ENCODE measurements at regions not wholly inside any gene's neighbourhood (a gene's known extent, or its start where the extent isn't known, plus 50 kb on each side); places are given as distances from the start of the nearest gene placed in this dataset.

DNA sequence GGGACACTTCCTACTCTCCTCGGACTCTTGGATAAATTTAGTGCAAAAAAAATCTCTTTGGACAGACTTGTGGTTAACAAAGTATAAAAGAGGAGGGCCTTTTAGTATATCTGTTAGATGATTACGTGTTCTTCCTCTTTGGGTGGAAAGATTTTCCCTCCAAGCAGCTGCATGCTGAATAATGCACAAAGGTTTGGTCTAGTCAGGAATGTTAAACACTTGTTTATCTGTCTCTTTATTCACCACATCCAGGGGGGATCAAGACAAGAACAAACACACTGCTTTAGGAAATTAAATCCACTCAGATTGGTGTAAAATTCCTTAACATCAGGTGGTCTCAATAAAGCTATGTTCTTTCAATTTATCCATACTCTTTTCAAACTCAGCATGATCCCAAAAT, 260.9 kb upstream of the CHD6 start:
- no peak for DNase-seq

DNA sequence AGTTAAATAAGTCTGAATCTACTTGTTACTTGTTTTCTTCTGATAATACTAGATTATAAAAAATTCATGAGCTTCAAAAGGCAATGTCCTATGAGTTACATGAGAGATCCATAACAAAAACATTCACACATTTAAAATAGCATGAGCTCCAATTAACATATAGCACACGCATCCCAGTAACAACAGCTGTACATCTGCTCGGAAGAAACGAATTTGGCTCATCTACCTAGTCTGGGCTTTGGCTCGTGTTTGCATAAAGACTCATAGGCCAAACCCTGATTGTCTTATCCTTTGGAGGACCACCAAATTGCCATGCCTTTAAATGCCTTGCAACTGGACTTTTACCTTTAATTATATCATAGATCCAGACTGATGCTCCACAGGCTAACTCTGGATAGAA, 259.7 kb upstream of the CHD6 start:
- DNase-seq = no peak

DNA sequence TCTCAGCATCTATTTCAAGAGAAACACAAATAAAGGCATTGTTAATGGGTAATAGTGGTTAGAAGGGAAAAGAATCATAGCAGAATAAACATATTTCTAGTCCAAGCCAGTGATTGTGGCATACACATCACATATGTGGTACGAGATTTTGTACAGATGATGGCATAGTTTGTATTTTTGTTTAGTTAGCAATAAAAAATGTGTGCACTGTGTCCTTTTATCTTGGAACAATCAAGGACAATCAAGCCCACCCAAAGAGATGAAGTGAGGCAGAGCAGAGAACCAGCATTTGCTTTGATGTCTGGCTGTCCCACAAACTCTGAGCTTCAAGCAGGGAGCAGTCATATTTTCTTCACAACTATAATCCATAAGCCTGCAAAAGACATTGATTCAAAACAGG, 256.5 kb upstream of the CHD6 start:
- DNase-seq = no peak

GRCh38 chr20:41872930-41873329, 254.8 kb upstream of the CHD6 start:
- no peak for DNase-seq

DNA sequence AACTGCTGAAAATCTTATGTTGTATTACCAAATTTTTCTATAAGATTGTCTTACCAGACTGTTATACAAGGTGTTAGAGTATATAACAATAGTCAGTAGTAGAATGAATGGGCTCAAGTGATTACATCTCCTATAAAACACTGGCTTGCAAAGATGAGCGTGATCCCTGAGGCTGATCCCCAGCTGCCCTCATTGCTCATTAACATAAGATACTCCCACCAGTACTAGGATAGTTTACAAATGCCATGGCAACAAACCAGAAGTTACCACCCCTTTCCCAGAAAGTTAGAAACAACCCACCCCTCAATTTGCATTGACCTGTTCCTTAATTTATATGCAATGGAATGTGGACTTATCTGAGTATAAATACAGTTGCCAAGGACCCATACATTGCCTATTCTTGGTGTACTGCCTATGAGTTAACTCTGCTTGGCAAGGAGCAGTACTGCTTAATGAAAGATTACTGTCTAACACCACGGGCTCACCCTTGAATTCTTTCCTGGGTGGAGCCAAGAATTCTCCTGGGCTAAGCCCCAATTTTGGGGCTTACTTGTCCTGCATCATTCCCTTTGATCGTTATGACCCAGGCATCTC, 252.8 kb upstream of the CHD6 start:
- DNase-seq = no peak

GRCh38 chr20:41869261-41869660, 251.1 kb upstream of the CHD6 start:
- DNase-seq = no peak

DNA sequence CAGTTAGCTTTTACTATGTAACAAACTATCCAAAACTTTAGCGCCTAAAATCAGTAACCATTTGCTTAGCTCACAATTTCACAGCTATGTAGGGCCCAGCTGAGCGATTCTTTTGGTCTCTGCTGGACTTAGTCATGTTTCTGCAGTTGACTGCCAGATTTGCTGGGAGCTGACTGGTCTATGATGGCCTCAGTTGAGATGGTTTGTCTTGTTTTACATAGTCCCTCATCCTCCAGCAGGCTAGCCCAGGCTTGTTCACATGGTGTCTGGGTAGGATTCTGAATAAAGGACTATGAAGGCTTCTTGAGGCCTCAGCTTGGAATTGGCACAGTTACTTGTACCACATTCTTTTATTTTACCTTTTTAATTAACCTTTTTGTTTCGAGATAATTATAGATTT, 247.8 kb upstream of the CHD6 start:
- DNase-seq = no peak

DNA sequence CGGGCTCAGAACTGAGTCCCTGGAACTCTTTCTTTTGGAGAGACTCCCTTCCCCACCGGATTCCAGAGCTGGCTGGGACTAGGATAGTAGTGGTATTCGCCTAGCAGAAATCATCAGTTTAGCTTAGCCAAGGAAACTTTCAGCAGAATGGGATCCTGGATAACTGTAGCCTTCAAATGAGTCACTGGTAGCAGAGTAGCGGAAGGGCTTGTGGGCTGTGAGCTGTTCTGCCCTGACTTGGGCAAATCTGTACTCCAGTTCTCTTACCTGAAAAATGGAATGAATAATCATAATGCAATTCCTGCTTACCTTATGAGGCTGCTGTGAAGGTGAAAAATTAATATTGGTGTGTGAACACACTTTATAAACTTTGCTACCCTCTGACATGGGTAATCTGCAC, 244.3 kb upstream of the CHD6 start:
- DNase-seq = no peak

- no peak for DNase-seq
Observed at GRCh38 chr20:41861772-41862422, 243.7 kb upstream of the CHD6 start.

DNA sequence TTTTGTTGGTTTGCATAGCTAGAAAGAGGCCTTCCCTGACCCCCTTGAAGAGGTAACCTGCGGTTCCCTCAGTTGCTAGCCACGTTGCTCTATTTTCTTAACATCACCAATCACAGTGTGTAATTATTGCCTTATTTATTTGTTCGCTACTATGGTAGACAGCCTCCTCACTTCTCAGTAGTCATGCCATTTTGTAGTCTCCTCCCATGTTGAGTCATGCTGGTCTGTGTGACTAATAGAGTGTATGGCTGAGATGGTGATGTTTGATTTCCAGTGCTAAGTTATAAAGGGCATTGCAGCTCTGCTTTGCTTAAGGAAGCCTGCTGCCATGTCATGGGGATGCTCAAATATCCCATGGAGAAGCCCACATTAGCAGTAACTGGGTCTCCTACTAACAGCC, 236.6 kb upstream of the CHD6 start:
- no peak for DNase-seq

- DNase-seq = no peak
Observed at GRCh38 chr20:41853806-41854205, 235.6 kb upstream of the CHD6 start.

DNA sequence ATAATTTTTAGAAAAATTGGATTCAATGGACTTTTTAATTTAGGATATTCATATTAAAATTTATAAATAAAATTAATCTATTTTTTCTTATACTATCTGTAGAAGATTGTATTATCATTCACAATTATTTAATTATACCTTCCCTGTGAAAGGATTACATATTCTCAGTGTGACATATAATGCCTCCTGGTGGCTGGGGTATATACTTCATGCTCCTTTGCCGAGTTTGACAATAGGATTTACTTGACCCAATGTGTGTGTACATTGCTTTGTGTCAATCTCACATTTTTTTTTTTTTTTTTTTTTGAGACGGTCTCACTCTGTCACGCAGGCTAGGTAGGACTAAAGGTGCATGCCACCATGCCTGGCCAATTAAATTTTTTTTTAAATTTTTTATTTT, 230.0 kb upstream of the CHD6 start:
- DNase-seq = no peak

- no peak for DNase-seq
Observed at GRCh38 chr20:41837669-41838224, 219.6 kb upstream of the CHD6 start.

DNA sequence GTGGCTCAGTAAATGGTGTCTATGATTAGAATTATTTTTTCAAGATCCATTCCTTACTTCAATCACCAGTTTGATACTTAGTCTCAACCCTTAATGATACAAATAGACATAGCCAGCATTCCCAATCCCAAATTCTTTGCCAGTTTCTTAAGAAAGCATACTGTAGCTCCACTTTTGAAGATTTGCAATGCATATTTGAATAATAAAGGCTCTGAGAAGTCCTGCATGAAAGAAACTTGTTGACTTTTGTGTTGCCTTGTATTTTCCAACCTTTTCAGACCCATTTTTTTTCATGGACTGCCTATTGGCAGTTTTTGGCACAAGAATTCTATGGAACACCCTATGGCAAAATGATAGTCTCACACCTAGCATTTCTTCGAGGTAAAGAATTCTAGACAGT, 215.6 kb upstream of the CHD6 start:
- no peak for DNase-seq

GRCh38 chr20:41830702-41831101, 212.5 kb upstream of the CHD6 start:
- DNase-seq = no peak

DNA sequence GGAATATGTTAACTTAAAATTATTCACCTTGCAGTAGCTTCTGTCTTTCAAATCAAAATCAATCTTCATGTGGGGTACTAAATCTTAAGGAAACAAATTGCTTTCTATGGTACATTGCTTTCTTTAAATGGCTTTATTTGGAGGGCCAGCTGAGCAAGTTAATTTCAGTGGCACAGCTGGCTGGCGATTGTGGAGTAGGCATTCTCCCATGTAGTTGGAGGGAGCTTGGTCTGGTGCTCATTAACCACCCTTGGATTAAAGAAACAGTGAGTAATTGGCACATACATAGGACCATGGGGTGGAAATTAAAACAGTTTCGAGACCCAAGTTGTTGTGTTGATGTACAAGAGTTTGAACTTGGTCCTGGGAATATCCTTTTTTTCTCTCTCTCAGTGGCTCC, 201.3 kb upstream of the CHD6 start:
- DNase-seq = no peak

- no peak for DNase-seq
Observed at GRCh38 chr20:41818991-41819390, 200.8 kb upstream of the CHD6 start.

GRCh38 chr20:41818369-41818768, 200.2 kb upstream of the CHD6 start:
- DNase-seq = no peak

- no peak for DNase-seq
Observed at GRCh38 chr20:41811456-41811855, 193.3 kb upstream of the CHD6 start.

DNA sequence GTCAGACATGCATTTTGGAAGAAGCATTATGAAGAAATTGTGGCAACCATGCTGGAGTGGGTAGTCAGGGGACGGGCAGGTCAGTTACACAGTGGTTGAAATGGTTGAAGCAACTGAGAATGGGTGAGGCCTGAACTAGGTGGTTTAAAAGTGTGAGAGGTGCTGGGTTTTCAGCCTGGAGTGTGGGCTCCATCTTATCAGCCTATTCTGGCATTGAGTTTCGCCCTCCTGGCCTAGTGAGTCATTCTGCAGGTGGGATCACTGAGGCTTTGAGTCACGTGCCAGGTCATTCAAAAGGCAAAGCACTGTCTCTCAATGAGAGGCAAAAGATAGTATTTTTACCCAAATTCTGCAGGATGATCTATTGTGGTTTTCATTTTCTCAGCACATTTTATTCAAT, 181.9 kb upstream of the CHD6 start:
- DNase-seq = no peak

DNA sequence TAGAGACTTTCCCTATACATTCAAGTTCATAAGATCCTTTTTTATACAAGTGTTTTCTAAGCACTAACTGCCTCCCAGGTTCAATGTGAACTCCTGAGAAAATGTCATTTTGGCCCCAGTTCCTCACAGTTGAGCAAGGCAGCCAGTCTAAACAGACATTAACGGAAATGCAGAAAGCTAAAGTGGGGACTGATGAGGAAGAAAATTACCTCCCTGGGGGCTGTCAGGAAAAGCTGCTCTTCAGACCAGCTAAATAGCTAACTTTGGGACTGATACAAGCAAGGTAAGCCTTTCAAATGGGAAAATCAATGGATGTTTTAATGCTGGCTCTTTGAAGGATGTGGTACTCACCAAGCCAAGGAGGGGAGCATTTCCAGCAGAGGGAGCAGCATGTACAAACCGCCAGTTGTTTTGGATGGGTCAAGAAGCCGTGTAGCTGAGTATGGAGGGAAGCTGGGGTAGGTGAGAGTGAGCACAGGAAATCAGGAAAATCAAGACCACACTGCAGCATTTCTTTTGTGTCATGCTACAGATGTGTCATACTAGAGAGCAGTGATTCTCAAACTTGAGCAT, 180.8 kb upstream of the CHD6 start:
- no peak for DNase-seq

GRCh38 chr20:41786158-41786557, 168.0 kb upstream of the CHD6 start:
- no peak for DNase-seq

GRCh38 chr20:41784209-41784958, 166.2 kb upstream of the CHD6 start:
- no peak for DNase-seq

Measured in NCI-H187 (cell line).